H9 (cell line): ENCODE measurements at regions not wholly inside any gene's neighbourhood (a gene's known extent, or its start where the extent isn't known, plus 50 kb on each side); places are given as distances from the start of the nearest gene placed in this dataset.

Experiments
- DNase-seq: peaks from one replicate; pipeline ENCODE4 v3.0.0-alpha.2; 2017
- H2AFZ ChIP-seq: one replicate; pipeline ENCODE4 v1.6.1; 2013; ENCODE audit warnings: mild to moderate bottlenecking, low read length, control low read depth, moderate library complexity
- H2AK5ac ChIP-seq: 2 replicates; pipeline ENCODE4 v1.6.1; 2013; ENCODE audit warnings: low read length, control low read depth, mixed read lengths; ENCODE audit not compliant: insufficient read length
- H2BK120ac ChIP-seq: one replicate; pipeline ENCODE4 v1.6.1; 2013; ENCODE audit warnings: low read depth, mild to moderate bottlenecking, low read length, control low read depth, inconsistent platforms; ENCODE audit not compliant: poor library complexity, severe bottlenecking
- H2BK12ac ChIP-seq: 2 replicates; pipeline ENCODE4 v1.6.1; 2013; ENCODE audit warnings: low read length, control low read depth, mixed read lengths, low read depth; ENCODE audit not compliant: insufficient read length
- H2BK15ac ChIP-seq: 2 replicates; pipeline ENCODE4 v1.6.1; 2013; ENCODE audit warnings: low read depth, low read length, control low read depth
- H2BK20ac ChIP-seq: one replicate; pipeline ENCODE4 v1.6.1; 2013; ENCODE audit warnings: low read depth, mild to moderate bottlenecking, low read length, control low read depth, inconsistent platforms; ENCODE audit not compliant: poor library complexity, severe bottlenecking
- H2BK5ac ChIP-seq: 2 replicates; pipeline ENCODE4 v1.6.1; 2013; ENCODE audit warnings: low read length, control low read depth, mixed read lengths; ENCODE audit not compliant: insufficient read length
- H3K14ac ChIP-seq: 2 replicates; pipeline ENCODE4 v1.6.1; 2013; ENCODE audit warnings: low read length, control low read depth; ENCODE audit not compliant: insufficient read depth
- H3K18ac ChIP-seq: 2 replicates; pipeline ENCODE4 v1.6.1; 2013; ENCODE audit warnings: low read depth, mild to moderate bottlenecking, mixed read lengths, low read length, control low read depth; ENCODE audit not compliant: insufficient read length
- H3K23ac ChIP-seq: 2 replicates; pipeline ENCODE4 v1.6.1; 2013; ENCODE audit warnings: low read length, control low read depth, mixed read lengths, low read depth; ENCODE audit not compliant: insufficient read length
- H3K23me2 ChIP-seq: 2 replicates; pipeline ENCODE4 v1.6.1; 2013; ENCODE audit warnings: low read depth, mild to moderate bottlenecking, mixed read lengths, low read length, control low read depth; ENCODE audit not compliant: insufficient read length, poor library complexity, severe bottlenecking
- H3K27ac ChIP-seq: 2 replicates; pipeline ENCODE4 v1.5.1; 2013; ENCODE audit warnings: low read length, control low read depth, mixed read lengths, low read depth; ENCODE audit not compliant: insufficient read length
- H3K27me3 ChIP-seq: 2 replicates; pipeline ENCODE4 v1.6.1; 2013; ENCODE audit warnings: low read length, control low read depth, inconsistent platforms; ENCODE audit not compliant: insufficient read depth
- H3K4ac ChIP-seq: 2 replicates; pipeline ENCODE4 v1.6.1; 2013; ENCODE audit warnings: low read depth, mild to moderate bottlenecking, control low read depth, inconsistent platforms, low read length, moderate library complexity
- H3K4me1 ChIP-seq: 2 replicates; pipeline ENCODE4 v1.6.1; 2013; ENCODE audit warnings: low read length, control low read depth, inconsistent platforms; ENCODE audit not compliant: insufficient read depth
- H3K4me2 ChIP-seq: 2 replicates; pipeline ENCODE4 v1.6.1; 2013; ENCODE audit warnings: low read length, control low read depth, mixed read lengths; ENCODE audit not compliant: insufficient read length, insufficient read depth
- H3K56ac ChIP-seq: 2 replicates; pipeline ENCODE4 v1.6.1; 2013; ENCODE audit warnings: low read depth, mild to moderate bottlenecking, mixed read lengths, low read length, control low read depth; ENCODE audit not compliant: insufficient read length
- H3K79me1 ChIP-seq: 2 replicates; pipeline ENCODE4 v1.6.1; 2013; ENCODE audit warnings: low read depth, mild to moderate bottlenecking, moderate library complexity, low read length, control low read depth, inconsistent platforms; ENCODE audit not compliant: insufficient read depth, poor library complexity, severe bottlenecking
- H3K79me2 ChIP-seq: 2 replicates; pipeline ENCODE4 v1.6.1; 2013; ENCODE audit warnings: low read length, control low read depth, inconsistent platforms; ENCODE audit not compliant: insufficient read depth
- H3K9ac ChIP-seq: 2 replicates; pipeline ENCODE4 v1.6.1; 2013; ENCODE audit warnings: low read length, control low read depth, mixed read lengths; ENCODE audit not compliant: insufficient read length; ENCODE audit errors: extremely low read depth
- H3K9me3 ChIP-seq: one replicate; pipeline ENCODE4 v1.6.1; 2013; ENCODE audit warnings: low read depth, low read length, inconsistent platforms; ENCODE audit not compliant: control insufficient read depth
- H3T11ph ChIP-seq: one replicate; pipeline ENCODE4 v1.6.1; 2013; ENCODE audit warnings: mild to moderate bottlenecking, low read length, control low read depth, inconsistent platforms
- H4K20me1 ChIP-seq: one replicate; pipeline ENCODE4 v1.6.1; 2013; ENCODE audit not compliant: control insufficient read depth, insufficient read length, insufficient read depth
- H4K5ac ChIP-seq: 2 replicates; pipeline ENCODE4 v1.6.1; 2013; ENCODE audit warnings: low read depth, mild to moderate bottlenecking, mixed read lengths, low read length, control low read depth; ENCODE audit not compliant: insufficient read length
- H4K8ac ChIP-seq: replicated peaks from 2 replicates; pipeline ENCODE4 v1.6.1; 2013; ENCODE audit warnings: low read length, control low read depth, mixed read lengths, low read depth; ENCODE audit not compliant: insufficient read length
- H4K91ac ChIP-seq: 2 replicates; pipeline ENCODE4 v1.6.1; 2013; ENCODE audit warnings: low read depth, mild to moderate bottlenecking, moderate library complexity, mixed read lengths, low read length, control low read depth; ENCODE audit not compliant: insufficient read length
- H3K27ac Mint-ChIP-seq, 3 experiments: 2 replicates in 2 of 3; 3 replicates in 1 of 3; pipeline ENCODE4 v1.8.0; 2020 to 2021; ENCODE audit warnings: mixed read lengths in 3 of 3, mild to moderate bottlenecking in 1 of 3, moderate library complexity in 1 of 3
- H3K27me3 Mint-ChIP-seq: 2 replicates; pipeline ENCODE4 v1.8.0; 2021; ENCODE audit warnings: low read depth, mild to moderate bottlenecking, moderate library complexity, mixed read lengths
- H3K36me3 Mint-ChIP-seq, 3 experiments: 2 replicates in 2 of 3; 3 replicates in 1 of 3; pipeline ENCODE4 v1.8.0; 2020 to 2021; ENCODE audit warnings: low read depth in 3 of 3, mixed read lengths in 3 of 3; ENCODE audit not compliant: insufficient read depth in 1 of 3
- H3K4me1 Mint-ChIP-seq, 2 experiments: 2 replicates each; pipeline ENCODE4 v1.8.0; 2020; ENCODE audit warnings: mixed read lengths in 2 of 2
- H3K4me3 Mint-ChIP-seq, 2 experiments: 2 replicates in 1 of 2; 3 replicates in 1 of 2; pipeline ENCODE4 v1.8.0; 2020 to 2021; ENCODE audit warnings: mild to moderate bottlenecking in 2 of 2, mixed read lengths in 2 of 2, moderate library complexity in 1 of 2
- H3K9me3 Mint-ChIP-seq, 2 experiments: 2 replicates in 1 of 2; 3 replicates in 1 of 2; pipeline ENCODE4 v1.8.0; 2020; ENCODE audit warnings: mild to moderate bottlenecking in 2 of 2, mixed read lengths in 2 of 2, moderate library complexity in 1 of 2
- WGBS: extraction: QIAGEN DNeasy Blood & Tissue Kit; methylation state at CpG from one replicate; pipeline ENCODE4 v1.1.7; 2013; ENCODE audit warnings: missing lambda C conversion rate, low lambda C conversion rate, mixed read lengths; ENCODE audit not compliant: insufficient read length; ENCODE audit errors: extremely low coverage; 5-methylcytosine and 5-hydroxymethylcytosine counted together
- TF ChIP-seq, protein P1 (sequence below): fragments of 200-600 bp; sonication (generic); conservative IDR thresholded peaks from 3 replicates; pipeline ENCODE4 v1.8.0; 2021; ENCODE audit warnings: antibody characterized with exemption, mild to moderate bottlenecking

GRCh38 chr22:47658182-47658581 lies 895.7 kb downstream of the TBC1D22A start:
- H3K4me1 Mint-ChIP-seq: peaks cover 19% of the 10 kb centered on the region in 2 experiments
- Histone ChIP-seq H2BK12ac (no peak overlapping the region), H3K9me3 (no peaks in the 10 kb centered on the region), H2AK5ac (no peak overlapping the region), H3K4me1 (no peaks in the 10 kb centered on the region), H4K5ac (no peak overlapping the region), H2BK15ac (no peak overlapping the region), H2BK20ac (no peak overlapping the region), H3T11ph (no peak overlapping the region), H3K4ac (no peak overlapping the region), H4K91ac (no peak overlapping the region), H3K27me3 (no peaks in the 10 kb centered on the region), H4K20me1 (no peaks in the 10 kb centered on the region), H3K4me2 (no peak overlapping the region), H2AFZ (no peak overlapping the region), H4K8ac (no peak overlapping the region), H3K56ac (no peak overlapping the region), H3K27ac (no peak overlapping the region), H3K79me1 (no peaks in the 10 kb centered on the region), H3K18ac (no peak overlapping the region), H3K79me2 (no peaks in the 10 kb centered on the region), H3K23me2 (no peaks in the 10 kb centered on the region), H2BK5ac (no peak overlapping the region), H3K9ac (no peak overlapping the region), H2BK120ac (no peak overlapping the region), H3K23ac (no peak overlapping the region), H3K14ac (no peak overlapping the region)
- peak; percentile 10 for DNase-seq
- H3K36me3 Mint-ChIP-seq: peaks cover 6 to 29% (median 9%) of the 10 kb centered on the region in 3 experiments
- no peak overlapping the region for H3K4me3 Mint-ChIP-seq
- WGBS: no CpG with 5 or more reads among the region's 5 CpGs
- no peaks in the 10 kb centered on the region; the same call in 1 of the 2 replicates for H3K27me3 Mint-ChIP-seq
- no peak overlapping the region for H3K27ac Mint-ChIP-seq
- peaks cover 34 to 38% of the 10 kb centered on the region in 2 experiments for H3K9me3 Mint-ChIP-seq
- TF ChIP-seq, protein P1, sequence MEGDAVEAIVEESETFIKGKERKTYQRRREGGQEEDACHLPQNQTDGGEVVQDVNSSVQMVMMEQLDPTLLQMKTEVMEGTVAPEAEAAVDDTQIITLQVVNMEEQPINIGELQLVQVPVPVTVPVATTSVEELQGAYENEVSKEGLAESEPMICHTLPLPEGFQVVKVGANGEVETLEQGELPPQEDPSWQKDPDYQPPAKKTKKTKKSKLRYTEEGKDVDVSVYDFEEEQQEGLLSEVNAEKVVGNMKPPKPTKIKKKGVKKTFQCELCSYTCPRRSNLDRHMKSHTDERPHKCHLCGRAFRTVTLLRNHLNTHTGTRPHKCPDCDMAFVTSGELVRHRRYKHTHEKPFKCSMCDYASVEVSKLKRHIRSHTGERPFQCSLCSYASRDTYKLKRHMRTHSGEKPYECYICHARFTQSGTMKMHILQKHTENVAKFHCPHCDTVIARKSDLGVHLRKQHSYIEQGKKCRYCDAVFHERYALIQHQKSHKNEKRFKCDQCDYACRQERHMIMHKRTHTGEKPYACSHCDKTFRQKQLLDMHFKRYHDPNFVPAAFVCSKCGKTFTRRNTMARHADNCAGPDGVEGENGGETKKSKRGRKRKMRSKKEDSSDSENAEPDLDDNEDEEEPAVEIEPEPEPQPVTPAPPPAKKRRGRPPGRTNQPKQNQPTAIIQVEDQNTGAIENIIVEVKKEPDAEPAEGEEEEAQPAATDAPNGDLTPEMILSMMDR: no peak
